Esophagus squamous epithelium (tissue), 4 donors: ENCODE measurements at regions not wholly inside any gene's neighbourhood (a gene's known extent, or its start where the extent isn't known, plus 50 kb on each side); places are given as distances from the start of the nearest gene placed in this dataset.

Source experiments
- CTCF ChIP-seq, 6 experiments: fragments of 450-650 bp in 4 of 6; fragments of 200-600 bp in 2 of 6; sonication (generic) in 2 of 6; IDR thresholded peaks; one replicate each; pipeline ENCODE4 v1.5.1; 2016 to 2019; ENCODE audit warnings: antibody characterized with exemption in 6 of 6, mild to moderate bottlenecking in 4 of 6, moderate library complexity in 4 of 6
- POLR2A ChIP-seq, 4 donors: fragments of 450-650 bp; IDR thresholded peaks; one replicate each; pipeline ENCODE4 v1.6.1; 2017; ENCODE audit warnings: antibody characterized with exemption in 4 of 4, mild to moderate bottlenecking in 4 of 4, moderate library complexity in 3 of 4

- no peak for TF ChIP-seq CTCF (IDR thresholded peaks at IDR 0.05)
- TF ChIP-seq POLR2A (IDR thresholded peaks at IDR 0.05) = no peak
These were observed 173.2 kb upstream of the ZNF804A start for GRCh38 chr2:184425083-184425482.
